NCI-H2196 (cell line): ENCODE measurements at regions not wholly inside any gene's neighbourhood (a gene's known extent, or its start where the extent isn't known, plus 50 kb on each side); places are given as distances from the start of the nearest gene placed in this dataset.

Source experiments
- DNase-seq: peaks from one replicate; lab custom pipeline; 2025; ENCODE audit not compliant: unreplicated experiment; lab: John Stamatoyannopoulos, UW

- no peak for DNase-seq
These were observed 357.6 kb upstream of the NR5A2 start for GRCh38 chr1:199669916-199670315.

- no peak for DNase-seq
These were observed 355.8 kb upstream of the NR5A2 start for GRCh38 chr1:199671684-199672083.

DNA sequence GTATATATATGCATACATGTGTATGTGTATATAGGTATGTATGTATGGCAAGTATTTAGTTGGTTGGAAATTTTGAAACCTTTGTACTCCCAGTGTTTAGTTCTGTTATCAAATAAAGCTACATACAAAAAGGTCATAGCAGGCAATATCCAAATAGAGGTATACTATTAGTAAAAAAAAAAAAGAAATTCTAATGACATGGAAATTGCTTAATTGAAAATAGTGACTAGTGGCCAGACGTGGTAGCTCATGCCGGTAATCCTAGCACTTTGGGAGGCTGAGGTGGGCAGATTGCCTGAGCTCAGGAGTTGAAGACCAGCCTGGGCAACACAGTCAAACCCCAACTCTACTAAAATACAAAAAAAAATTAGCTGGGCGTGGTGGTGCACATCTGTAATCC, 351.6 kb upstream of the NR5A2 start:
- no peak for DNase-seq

- no peak for DNase-seq
These were observed 348.7 kb upstream of the NR5A2 start for GRCh38 chr1:199678771-199679170.

DNA sequence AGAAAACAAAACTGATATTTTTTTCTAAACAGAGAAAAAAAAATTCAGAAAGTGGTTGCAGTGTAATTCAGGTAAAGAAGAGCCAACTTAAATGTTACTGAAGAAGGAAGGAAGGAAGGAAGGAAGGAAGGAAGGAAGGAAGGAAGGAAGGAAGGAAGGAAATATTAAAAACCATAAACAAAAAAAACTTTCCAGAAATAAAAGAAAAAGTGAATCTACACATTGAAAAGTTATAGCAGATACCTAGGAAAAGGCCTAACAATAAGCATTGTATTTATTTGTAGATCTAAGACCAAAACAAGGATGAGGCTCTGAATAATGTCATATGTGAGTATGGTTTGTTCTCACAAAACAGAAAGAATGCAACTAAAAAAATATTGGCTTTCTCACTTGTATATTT, 345.4 kb upstream of the NR5A2 start:
- no peak for DNase-seq

DNA sequence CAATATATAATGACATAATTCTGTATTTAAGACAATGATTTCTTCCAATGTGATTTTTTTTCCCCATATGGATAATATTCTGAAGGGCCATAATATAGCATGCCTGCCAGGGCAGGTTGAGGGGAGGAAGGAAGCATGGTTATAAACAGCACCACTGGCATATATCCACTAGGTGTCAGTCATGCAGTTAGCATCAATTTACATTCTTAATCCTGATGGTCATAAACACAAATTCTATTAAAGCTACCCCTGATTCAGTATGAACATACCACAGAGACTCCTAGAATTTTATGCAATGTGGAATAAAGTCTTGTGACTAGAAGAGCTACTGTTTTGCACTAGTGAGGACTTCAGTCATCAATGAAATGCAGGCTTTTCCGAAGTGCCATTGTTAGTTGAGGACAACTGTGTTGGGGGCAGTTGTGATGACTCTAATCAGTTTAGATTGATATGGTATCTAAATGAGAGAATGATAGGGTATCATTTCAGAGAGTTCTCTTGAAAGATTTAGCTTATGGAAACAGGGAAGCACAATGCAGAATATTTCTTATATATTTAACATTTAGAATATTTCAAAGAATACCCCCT, 342.7 kb upstream of the NR5A2 start:
- DNase-seq: peak; percentile 28

DNA sequence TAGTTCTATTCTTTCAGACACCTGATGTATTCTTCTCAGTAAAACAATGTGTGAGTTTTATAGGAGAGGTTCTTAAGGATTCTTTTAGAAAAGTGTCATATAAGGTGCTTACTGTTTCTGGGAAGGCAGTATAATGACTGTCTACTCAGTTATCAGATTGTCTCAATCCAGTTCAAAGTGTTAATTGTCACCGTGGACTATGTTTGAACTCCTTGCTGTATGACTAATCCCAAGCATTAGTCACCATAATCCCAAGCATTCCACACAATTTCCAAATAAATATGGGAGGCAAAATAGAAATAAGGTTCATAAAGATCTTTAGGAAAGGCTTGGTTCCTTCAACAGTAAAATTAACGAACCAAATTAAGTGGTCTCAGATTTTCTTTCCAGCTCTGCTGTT, 342.1 kb upstream of the NR5A2 start:
- DNase-seq: no peak

DNA sequence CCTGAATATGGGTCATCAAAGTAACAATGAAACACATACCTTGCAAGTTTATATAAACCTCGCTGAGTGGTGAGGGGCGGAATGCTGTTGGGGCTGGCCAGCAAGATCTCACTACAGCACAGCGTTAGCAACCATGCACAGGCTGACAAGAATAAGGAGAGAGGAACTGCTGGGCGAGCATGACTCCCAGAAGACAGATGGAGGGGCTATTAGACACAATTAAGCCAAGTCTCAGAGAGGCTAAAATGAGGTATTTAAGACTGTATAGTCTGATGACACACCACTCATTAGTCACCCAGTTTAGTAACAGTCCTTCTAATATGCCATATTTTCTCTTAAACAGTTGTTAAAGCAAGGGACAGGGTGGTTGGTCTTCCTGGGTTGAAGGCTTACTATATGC, 340.2 kb upstream of the NR5A2 start:
- no peak for DNase-seq

- no peak for DNase-seq
These were observed 339.3 kb upstream of the NR5A2 start for GRCh38 chr1:199688133-199688676.

DNA sequence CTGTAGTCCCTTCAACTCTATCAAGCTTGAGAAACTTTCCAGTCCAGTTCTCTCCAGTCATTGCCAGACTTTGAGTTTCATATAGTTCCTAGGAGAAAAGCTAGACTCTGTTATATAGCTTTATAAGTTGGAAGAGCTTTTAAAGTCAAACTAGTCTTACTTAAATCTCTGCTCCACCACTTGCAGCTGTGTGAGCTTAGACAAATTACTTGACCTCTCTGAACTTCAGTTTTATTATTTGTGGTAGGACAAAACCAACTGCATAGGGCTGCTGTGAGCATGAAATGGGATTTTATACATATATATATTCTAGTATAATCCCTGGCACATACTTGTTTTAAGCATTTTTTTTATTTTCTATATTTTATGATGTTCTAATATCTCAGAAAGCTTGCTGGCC, 338.7 kb upstream of the NR5A2 start:
- DNase-seq: no peak

GRCh38 chr1:199690496-199690895, 337.0 kb upstream of the NR5A2 start:
- DNase-seq: no peak

DNA sequence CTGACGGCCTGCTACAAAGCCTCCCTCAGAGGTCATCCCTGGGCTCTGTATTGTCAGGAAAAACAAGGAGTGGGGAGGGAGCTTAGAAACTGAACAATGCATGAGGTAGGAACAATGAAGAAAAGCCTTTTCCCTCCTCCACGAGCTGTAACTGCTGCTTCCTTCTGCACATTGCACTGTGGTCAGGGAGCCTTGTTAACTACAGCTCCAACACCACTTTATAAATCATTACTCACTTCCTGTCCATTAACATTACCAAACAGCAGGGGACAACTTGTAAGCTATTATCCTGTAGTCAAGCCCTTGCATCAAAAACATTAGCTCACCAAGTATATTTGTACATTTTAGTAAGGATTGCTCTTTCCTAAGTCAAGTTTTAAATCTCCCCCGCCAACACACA, 336.0 kb upstream of the NR5A2 start:
- DNase-seq: no peak

GRCh38 chr1:199693724-199694123, 333.8 kb upstream of the NR5A2 start:
- DNase-seq: no peak

DNA sequence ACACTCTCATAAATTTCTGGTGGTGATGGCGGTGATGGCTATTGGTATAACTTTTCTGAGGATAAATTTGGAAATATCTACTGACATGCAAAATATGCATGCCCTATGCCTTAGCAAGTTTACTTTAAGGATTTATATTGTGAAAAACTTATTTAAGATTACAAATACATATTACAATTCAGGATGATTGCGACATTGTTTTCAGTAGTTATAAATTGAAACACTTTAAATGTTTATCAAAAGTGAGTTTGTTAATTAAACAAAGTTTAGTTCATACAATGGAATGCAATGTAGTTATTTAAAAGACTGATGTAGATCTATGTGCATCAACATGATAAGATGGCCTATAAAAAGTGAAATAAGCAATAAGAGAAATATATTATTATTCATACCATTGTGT, 331.3 kb upstream of the NR5A2 start:
- DNase-seq: no peak

- no peak for DNase-seq
These were observed 329.3 kb upstream of the NR5A2 start for GRCh38 chr1:199698222-199698621.

DNA sequence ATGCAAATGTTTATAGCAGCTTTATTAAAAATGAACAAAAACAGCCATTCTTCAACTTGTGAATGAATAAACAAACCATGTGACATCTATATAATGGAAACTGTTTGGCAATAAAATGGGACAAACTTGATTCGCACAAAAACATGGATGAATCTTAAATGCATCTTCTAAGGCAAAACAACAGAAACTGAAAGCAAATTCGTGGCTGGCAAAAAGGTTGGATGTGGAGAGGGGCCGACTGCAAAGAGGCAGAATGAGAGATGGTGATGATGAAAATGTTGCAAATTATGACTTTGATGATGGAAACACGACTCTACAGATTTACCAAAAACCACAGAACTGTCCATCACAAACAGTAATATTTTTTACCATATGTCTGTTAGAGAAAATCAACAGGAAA, 327.0 kb upstream of the NR5A2 start:
- no peak for DNase-seq

- no peak for DNase-seq
These were observed 325.8 kb upstream of the NR5A2 start for GRCh38 chr1:199701726-199702125.

DNA sequence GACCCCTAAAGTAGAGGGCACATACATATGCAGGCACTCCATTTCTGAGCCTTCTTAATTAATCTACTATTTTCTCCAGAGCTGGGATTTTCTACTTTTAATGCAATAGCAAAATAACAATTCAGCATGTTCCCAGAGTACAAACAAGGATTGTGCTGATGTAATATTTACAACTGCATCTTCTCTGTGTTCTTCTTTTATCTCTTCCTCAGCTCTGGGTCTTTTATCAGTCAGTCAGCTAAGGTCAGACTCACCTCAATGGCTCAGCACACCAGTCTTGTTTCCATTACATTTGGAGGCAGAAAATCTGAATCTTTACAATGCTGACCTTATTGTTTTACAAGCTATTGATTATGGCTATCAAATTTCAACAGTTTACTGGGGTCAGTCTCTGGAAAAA, 323.3 kb upstream of the NR5A2 start:
- no peak for DNase-seq

GRCh38 chr1:199705825-199706224, 321.7 kb upstream of the NR5A2 start:
- no peak for DNase-seq

- DNase-seq: no peak
These were observed 320.5 kb upstream of the NR5A2 start for GRCh38 chr1:199706826-199707606.

GRCh38 chr1:199710974-199711373, 316.5 kb upstream of the NR5A2 start:
- DNase-seq: no peak

GRCh38 chr1:199716729-199717128, 310.8 kb upstream of the NR5A2 start:
- DNase-seq: no peak
